ENCODE measurements at regions not wholly inside any gene's neighbourhood (a gene's known extent, or its start where the extent isn't known, plus 50 kb on each side); places are given as distances from the start of the nearest gene placed in this dataset.

- TF ChIP-seq CTCF (IDR thresholded peaks at IDR 0.05) (no peak), POLR2A (IDR thresholded peaks at IDR 0.05) (no peak), POLR2AphosphoS5 (IDR thresholded peaks at IDR 0.05) (no peak)
Observed at GRCh38 chr4:123206016-123206415, 190.6 kb upstream of the SPRY1 start.
